HG03066 (cell line): ENCODE measurements at regions not wholly inside any gene's neighbourhood (a gene's known extent, or its start where the extent isn't known, plus 50 kb on each side); places are given as distances from the start of the nearest gene placed in this dataset.

Experiments used
- ATAC-seq: cut with Tn5 transposase; IDR thresholded peaks from one replicate; pipeline ENCODE4 v1.9.1; 2021; ENCODE audit warnings: low read depth; ENCODE audit not compliant: unreplicated experiment

DNA sequence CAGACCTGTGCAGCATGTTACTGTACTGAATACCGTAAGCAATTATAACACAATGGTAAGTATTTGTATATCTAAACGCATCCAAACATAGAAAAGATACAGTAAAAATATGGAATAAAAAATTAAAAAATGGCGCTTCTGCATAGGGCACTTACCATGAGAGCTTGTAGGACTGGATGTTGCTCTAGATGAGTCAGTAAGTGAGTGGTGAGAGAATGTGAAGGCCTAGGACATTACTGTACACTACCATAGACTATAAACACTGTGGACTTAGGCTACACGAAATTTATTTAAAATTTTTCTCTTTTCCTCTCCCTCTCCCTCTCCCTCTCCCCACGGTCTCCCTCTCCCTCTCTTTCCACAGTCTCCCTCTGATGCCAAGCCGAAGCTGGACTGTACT, 194.5 kb upstream of the CDKN3 start:
- no peak for ATAC-seq

DNA sequence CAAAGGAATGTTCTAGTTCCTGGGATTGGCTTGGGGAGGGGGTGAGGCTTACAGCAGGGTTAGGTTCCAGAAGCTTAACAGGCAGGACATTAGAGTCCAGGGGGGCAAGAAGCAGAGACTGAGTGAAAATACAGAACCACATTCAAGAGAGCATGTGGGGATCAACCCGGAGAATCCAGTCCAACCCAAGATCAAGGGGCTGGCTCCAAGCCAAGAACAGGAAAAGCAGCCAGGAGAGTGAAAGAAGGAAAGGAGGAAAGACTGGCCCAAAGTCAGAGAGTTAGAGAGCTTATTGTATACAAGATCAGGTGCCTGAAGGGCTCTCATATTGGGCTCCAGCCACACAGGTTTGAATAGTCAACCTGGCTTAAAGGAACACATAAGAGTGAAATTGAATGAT, 190.3 kb upstream of the CDKN3 start:
- ATAC-seq: no peak

DNA sequence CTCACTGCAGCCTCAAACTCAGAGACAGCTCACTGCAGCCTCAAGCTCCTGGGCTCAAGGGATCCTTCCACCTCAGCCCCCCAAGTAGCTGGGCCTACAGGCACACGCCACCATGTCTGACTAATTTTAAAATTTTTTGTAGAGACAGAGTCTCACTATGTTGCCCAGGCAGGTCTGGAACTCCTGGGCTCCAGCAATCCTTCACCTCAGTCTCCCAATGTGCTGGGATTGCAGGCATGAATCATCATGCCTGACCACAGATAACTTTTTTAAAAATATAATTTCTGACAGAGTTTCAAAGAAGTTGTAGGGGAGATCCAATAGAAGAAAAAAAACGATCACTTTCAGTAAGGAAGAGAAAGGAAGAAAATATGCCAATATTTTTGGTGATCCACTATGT, 189.7 kb upstream of the CDKN3 start:
- ATAC-seq: no peak

DNA sequence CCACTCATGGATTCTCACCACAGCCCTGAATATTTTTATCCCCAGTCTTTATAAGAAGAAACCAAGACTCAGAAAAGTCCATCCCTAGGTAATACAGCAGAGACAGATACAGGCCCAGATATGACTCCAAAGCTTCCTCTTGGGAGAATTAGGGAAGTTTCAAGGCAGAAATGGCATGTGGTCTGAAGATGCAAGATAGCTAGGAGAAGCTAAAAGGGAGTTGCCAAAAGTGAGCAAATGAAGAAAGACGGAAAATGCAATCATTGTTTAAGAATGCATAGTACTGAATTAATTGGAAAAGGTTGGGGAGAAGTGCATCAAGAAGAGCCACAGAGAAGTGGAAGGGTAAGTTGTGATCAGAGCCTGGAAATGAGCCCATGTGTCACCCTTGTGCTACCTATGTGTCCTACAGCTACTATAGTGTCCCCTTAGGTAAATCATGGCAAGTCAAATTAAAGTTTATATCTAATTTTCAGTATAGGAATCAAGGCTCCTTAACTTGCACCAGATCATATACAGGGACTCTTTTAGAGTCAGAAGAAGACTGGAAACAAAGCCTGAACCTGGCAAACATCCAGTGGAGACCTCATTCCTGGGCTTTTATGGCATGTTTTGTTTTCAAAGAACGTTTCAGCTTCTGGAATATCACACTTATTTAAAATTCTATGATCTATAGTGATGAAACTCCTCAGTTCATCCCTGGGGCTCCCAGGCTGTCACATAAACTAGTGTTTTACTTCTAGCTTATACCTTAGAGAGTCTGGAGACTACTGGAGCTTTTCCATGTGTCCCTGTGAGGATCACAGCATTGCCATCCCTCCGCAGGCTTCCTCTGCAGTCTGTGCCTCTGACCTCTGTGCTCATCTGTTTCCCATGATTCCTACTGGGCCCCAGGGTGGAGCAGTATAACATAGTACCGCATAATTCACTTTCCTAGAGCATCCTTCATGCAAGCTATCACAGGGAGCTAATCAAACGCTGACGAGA, 189.0 kb upstream of the CDKN3 start:
- ATAC-seq: no peak

DNA sequence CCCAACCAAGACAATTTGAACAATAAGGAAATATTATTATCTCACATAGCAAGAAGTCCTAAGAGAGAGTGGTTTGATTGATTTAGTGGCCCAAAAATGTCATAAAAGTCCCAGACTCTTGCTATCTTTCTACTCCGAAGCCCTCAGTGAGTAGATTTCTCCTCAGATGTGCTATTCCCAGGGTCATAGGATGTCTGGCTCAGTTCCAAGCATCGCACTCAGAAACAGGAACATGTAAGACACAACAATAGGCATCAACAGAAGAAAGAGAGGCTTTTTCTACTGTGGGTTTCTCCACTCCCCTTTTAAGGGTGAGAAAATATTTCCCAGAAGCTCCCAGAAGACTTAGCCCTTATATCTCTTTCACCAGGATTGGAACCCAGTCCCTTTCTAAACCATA, 188.1 kb upstream of the CDKN3 start:
- no peak for ATAC-seq

DNA sequence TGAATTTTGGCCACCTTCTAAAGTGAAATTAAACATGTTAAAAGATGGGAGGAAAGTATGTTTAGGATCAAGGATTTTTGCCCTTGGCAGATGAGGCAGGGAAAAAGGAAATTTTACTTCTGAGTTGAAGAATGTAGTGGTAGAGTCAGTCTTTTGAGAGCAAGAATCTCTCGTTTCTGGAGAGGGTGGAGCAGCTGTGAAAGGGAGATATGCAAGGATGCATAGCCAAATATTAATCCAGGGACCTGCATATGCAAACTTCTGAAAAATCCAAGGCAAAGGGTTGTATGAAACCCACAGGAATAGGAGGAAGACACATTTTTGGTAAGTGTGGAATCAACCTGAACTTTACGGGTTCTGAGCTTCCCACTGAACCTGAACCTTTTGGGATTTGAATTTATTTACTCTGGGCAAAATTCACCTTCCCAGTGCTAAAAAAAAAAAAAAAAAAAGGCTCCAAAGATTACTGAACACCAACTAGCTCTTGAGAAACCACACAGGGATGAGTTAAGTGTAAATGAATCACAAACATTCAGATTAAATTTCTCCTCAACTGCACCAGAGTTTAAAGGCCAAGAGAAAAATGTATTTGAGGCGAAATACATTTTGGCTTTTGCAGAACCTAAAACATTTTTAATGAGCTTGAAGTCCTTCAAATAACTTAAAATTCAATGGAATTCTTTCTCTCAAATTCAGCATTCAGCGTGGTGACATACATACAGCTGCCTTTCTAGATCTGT, 187.1 kb upstream of the CDKN3 start:
- ATAC-seq: no peak

DNA sequence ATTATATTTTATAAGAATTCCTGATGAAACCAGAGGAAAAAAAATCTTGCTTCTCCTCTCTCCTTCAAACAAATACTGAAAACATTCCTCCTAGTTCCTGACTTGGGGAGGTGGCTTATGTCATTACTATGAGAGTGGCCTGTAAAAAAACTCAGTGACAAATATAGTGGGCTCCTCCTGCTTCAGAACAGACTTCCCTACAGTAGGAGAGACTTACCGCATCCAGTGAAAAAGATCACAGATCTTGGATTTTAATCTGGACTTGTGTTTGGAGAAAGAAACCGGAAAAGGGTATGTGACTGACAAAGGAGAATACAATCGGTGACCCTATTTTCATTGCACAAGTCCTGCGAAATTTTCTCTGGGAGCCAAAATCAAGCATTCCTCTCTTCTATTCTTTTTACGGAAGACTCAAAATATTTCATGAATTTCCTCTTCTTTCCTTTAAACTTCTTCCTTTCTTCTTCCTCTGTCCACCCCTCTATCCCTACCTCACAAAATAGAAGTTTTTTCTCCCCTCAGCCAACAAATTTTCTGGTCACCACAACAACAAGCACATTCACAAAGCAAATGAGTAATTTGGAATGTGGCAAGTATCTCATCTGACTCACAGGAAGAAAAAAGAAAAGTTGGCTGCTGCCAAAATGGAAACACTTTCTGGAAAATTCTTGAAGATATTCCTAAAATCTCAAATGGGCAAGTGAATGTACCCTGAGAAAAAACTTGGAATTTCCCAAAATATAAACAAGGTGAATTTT, 185.1 kb upstream of the CDKN3 start:
- no peak for ATAC-seq

DNA sequence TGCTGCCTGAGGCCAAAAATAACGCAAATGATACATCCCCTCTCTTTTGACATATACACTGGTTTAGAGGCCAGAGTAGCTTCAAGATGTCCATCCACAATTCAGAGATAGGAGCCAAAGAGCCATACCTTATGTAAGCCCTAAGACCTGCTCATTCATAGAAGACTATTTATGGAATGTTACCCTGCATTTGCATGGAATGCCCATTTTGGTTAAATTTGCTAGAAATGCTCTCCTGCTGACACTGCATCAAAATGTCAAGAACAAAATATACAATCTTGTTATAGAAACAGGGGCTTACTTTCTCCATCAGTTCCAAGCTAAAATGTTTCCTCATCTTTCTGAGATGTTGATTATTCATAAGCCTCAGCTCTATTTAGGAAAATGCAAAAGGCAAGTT, 183.3 kb upstream of the CDKN3 start:
- no peak for ATAC-seq

DNA sequence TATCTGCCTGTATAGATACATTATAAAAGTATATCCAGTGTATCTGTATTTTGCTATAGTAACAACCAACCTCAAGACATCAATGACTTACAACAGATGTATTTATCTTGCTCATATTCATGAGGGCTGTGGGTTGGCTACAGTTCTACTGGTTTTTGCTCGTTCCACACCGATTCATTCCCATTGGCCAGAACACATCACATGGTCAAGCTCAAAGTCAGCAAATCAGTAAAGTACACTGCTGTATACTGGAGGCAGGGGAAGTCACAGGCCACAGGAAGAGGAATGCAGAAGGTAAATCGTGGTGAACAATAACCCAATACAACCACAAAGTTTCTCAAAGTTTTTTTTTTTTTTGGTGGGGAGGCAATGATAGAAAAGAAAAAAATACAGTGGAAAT, 180.0 kb upstream of the CDKN3 start:
- ATAC-seq: no peak

DNA sequence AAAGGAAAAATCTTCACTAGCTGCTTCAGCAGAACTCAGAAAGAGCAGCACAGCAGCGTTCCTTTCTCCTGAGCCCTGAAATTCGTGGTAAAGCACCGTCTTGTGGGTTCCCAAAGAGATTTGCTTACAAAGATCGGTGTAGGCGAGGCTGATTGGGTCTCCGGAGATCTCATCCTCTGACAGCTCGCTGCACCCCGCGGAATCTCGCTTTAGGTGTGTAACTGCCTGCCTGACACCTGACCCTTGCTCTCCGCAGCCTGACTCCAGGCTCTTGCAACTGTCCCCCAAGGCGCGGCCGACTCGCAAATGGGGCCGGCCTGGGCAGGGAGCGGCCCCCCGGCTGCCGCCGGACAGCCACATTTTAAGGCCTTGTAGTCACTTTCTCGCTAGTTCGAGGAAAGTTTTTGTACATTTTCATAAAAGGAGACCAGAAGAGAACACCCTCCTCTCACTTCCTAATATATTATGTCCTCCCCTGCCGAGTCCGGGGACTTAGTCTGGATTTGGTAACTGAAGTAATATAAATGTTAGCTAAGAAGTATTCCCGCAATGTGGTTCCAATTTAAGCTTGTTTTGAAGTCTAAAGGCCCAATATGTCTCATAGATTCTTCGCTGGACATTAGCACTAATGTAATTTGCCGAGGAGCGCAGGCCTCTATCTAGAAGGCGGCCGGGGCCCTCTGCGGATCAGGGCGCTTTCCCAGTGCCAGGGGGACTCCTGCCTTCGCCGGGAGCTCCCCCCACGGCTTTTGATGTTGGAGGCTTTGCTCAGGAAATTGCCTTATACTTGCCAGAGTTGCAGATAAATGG, 177.3 kb upstream of the CDKN3 start:
- ATAC-seq: no peak

DNA sequence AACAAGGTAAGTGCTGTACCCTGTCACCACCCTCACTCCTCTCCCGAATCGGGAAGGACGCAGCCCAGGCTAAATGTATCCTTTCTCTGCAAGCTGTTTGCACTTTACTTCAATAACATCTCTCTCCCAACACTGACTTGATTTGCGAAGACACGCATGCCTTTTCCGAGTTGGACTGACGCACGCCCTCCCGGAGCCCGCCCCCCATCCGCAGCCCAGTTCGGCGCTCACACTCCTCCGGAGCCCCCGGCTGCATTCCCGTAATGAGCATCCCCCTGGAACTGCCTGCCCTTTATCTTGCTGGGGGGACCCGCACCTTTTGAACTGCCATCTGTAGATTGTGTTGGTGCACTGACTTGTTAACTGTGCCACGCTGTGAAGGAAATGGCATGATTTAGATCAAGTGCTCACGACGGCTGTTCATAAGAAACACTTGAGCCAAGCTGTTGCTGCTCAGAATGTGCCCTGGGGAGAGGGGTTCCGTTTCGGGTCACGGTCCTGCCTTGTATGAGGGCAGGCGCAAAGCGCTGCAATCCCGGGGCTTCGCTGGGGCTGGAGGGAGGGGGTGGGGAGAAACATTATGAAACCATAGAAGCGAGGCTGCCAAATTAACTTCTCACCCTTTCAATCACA, 176.6 kb upstream of the CDKN3 start:
- no peak for ATAC-seq

DNA sequence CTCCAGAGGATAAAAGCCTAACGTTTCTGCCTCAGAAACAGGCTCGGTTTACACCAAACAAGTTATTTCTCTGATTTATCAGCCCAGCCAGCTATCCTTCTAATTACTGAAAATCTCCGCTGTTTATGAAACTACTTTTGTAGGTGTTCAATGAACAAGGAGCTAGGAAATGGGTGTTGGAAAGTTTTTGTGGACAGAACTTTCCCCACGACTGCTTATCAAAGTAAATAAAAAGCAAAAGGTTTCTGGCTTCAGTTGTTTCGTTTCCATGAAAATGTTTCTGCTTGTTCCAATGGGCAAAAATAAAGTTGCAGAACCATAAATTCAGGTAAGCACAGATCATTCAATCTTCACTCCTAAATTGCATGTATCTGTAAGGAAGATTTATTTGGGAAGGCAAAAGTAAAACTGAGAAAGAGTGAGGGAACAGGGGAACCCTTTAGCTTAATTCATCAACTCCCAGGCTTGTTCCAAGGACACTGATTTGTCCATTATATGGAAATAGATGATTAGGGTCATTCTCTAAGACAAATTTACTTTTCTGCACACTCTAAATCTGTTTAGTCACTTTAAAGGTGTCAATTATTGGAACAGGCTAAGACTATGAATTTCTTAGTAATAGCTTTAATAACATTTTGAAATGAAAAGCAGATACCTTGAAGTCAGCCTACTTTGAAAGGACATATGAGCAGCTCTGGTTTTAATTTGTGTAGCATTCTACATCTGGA, 175.9 kb upstream of the CDKN3 start:
- ATAC-seq: no peak

DNA sequence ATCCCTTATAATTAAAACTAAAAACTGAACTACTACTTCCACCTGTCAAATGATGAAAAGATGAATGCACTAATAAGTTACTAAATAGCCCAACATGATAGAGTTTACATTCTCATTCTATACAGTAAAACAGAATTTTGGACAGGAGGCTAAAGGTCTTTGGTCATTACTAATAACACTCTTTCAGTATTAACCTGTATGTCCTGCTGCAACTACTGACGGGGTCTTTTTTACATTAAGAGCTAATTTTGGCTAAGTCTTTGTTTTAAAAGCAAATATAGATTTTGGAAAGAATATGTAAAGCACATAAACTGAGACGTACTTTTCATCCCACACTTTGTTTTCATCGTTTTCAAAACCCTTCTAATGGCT, 175.4 kb upstream of the CDKN3 start:
- no peak for ATAC-seq

DNA sequence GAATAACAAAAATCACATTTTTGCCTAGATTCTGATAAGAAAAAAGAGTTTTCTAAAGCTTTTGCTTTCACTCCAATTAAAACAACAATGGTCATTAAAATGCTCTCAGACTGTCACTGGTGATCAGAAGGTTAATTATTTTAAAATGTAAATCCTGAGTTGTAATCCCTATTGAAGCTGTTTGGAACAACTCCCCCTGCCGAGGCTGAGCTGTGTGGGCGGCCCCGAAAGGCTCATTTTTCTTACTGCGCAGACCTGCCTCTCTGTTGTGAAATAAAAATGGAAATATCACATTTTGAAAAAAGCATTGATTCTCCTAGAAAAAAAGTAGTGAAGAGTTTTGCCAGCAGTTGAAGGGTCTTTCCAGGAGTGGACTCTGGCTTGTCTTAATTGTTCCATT, 174.8 kb upstream of the CDKN3 start:
- no peak for ATAC-seq

DNA sequence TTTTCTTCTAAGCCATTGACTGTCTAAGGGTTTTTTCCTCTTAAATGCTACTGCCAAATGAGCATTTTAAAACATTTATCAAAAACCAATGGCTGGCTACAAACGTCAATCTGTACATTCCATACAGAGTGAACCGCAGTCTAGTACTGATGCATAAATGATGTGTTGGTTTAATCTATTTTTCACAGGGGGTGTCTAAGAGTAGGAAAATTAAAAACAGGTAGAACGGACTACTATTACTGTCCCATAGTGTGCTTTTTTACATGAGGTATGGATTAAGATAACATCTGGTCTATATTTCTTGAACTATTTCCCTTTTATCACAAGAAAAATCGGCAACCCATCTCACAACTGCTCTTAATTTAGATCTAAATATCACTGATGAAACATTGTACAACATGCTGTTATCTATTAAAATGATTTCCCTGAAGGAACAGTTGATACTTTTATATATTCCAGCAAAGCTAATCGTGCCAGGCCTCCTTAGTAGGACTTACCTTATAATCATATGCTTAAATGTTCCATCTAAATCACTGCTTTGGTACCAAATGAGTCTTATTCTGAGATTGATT, 172.9 kb upstream of the CDKN3 start:
- no peak for ATAC-seq

DNA sequence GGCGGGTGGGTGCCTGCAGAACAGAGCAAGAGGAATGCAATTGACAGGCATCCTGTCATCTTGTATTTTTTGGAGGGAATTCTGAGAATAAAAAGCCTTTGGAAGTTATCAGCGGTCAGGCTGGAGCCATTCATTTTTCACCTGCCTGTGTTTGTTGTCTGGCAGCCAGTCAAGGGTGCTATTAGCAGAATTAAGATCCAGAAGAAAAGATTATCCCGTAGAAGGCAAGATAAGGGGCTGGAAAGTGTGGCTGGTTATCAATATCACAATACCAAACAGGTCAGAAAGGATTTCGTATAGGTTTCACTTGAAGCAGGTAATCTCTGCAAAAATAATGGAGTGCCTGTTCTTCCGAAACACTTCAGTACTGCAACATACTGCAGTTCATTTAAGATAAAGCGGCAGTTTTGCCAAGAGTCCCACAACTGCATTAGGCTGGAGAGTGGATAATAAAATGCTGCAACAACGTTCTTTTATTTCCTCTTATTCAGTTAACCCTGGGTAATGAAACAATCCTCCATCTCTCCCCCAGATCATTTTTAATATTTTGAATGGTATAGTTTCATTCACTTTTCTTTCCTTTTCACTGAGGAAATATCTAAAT, 171.2 kb upstream of the CDKN3 start:
- ATAC-seq: no peak

DNA sequence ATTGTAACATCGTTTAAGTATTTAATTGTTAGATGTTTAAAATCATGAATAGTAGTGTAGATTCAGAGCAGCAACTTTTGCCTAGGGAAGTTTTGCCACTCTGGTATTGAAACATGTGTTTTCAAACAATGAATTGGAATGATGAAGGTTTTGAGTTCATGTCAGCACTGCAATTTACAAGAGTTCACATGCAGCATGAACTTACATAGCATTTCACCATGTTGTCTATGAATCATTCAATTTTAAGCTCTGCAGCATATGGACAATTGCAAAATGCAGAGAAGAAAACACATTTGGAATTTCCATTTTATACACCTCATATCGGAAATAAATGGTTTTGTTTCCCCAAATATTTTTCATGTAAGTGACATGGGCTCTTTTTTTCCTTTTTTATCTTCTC, 170.7 kb upstream of the CDKN3 start:
- no peak for ATAC-seq

DNA sequence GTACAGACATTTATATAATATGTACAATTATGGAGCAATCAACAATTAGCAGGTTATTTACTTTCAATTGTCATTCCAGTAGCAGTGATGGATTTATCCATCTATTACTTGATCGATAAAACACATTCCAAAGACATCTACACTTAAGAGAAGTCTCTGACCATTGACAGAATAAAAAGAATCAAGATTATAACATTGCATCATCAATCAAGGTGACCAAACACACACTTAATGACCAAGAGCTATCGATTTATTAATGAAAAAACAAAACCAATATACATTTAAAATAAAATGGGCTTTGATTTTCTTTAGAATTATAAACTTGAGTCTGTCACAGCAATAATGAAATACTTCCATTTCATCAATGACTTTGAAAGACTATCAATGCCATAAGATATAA, 170.2 kb upstream of the CDKN3 start:
- no peak for ATAC-seq

DNA sequence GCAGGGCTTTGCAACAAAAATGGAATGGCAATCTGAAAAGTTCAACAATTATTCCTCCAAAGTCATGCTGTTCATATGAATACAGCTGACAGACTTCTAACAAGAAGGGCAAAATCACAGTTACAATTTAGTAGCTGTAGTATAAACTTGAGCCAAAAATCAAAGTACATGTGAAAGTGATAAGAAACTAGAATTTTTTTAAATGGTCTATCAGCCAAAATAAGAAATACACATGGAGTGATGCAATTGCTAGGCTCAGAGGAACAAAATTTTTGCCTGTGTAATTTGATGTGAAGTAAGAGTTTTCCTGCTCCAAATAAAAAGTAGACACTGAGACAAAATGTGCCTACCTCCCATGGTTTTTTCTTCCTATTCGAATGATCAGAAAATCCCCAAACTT, 167.7 kb upstream of the CDKN3 start:
- no peak for ATAC-seq
